HepG2 (cell line): ENCODE measurements at regions not wholly inside any gene's neighbourhood (a gene's known extent, or its start where the extent isn't known, plus 50 kb on each side); places are given as distances from the start of the nearest gene placed in this dataset.

Experiments used
- ATAC-seq: fragments of 200-7000 bp; cut with Tn5 transposase; 3 replicates; pipeline ENCODE4 v1.9.1; 2020; ENCODE audit warnings: mild to moderate bottlenecking, moderate library complexity
- BruUV-seq: library from RNA; stranded (reverse); fragments of 400-500 nt; replicated peaks from 2 replicates; lab custom pipeline; 2021; lab: Mats Ljungman, UMichigan
- CTCF ChIA-PET: fragments of 300-600 bp; formaldehyde crosslinking; extraction: SDS; loops from one replicate; lab custom pipeline; 2021; ENCODE audit warnings: low total read pairs, inconsistent platforms, low intra/inter-chr PET ratio; lab: Yijun Ruan, JAX
- POLR2A ChIA-PET: fragments of 350-600 bp; sonication (Branson Sonifier 250); formaldehyde crosslinking; loops from one replicate; lab custom pipeline; 2020; ENCODE audit warnings: antibody characterized with exemption, inconsistent platforms; lab: Yijun Ruan, JAX
- DNase-seq: peaks from one replicate; pipeline ENCODE4 v3.0.0-alpha.2; 2015; ENCODE audit warnings: low spot score
- FAIRE-seq: peaks from 3 replicates; lab custom pipeline; 2011; peaks lifted over from hg19 to GRCh38; lab: Jason Lieb, UNC
- H2AFZ ChIP-seq: one replicate; pipeline ENCODE4 v1.6.1; 2011; ENCODE audit warnings: low read length, inconsistent platforms
- H3K27ac ChIP-seq: fragments of 300-600 bp; 3 replicates; pipeline ENCODE4 v1.8.0; 2011; ENCODE audit warnings: mixed run types, mild to moderate bottlenecking, mixed read lengths, low read length, inconsistent platforms; ENCODE audit not compliant: insufficient read depth; ENCODE audit errors: extremely low read length
- H3K27me3 ChIP-seq, 2 experiments: fragments of 200-600 bp in 1 of 2; 2 replicates in 1 of 2; 3 replicates in 1 of 2; pipeline versions ENCODE4 v1.6.0 to v1.8.0; 2011; ENCODE audit warnings: low read length in 2 of 2, mild to moderate bottlenecking in 2 of 2, moderate library complexity in 2 of 2, inconsistent platforms in 1 of 2; ENCODE audit not compliant: insufficient read depth in 2 of 2, control insufficient read depth in 1 of 2
- H3K36me3 ChIP-seq, 2 experiments: fragments of 200-600 bp in 1 of 2; replicated peaks in 1 of 2; 2 replicates in 1 of 2; 3 replicates in 1 of 2; pipeline versions ENCODE4 v1.5.1 to v1.8.0; 2011; ENCODE audit warnings: low read length in 2 of 2, inconsistent platforms in 1 of 2; ENCODE audit not compliant: insufficient read depth in 2 of 2, control insufficient read depth in 1 of 2
- H3K4me1 ChIP-seq: 2 replicates; pipeline ENCODE4 v1.5.1; 2012; ENCODE audit warnings: low read length, inconsistent platforms; ENCODE audit not compliant: insufficient read depth
- H3K4me2 ChIP-seq: 2 replicates; pipeline ENCODE4 v1.6.0; 2011; ENCODE audit warnings: low read depth, low read length, inconsistent platforms
- H3K4me3 ChIP-seq, 3 experiments: fragments of 200-600 bp in 1 of 3; sonication (generic), shearing (Covaris generic) in 1 of 3; replicated peaks in 1 of 3; 2 replicates each; pipeline ENCODE4 v1.5.1; 2011 to 2016; ENCODE audit warnings: low read length in 3 of 3, inconsistent platforms in 2 of 3, low read depth in 2 of 3, mild to moderate bottlenecking in 2 of 3, control low read depth in 1 of 3, mixed read lengths in 1 of 3; ENCODE audit not compliant: insufficient read depth in 1 of 3
- H3K79me2 ChIP-seq: one replicate; pipeline ENCODE4 v1.6.1; 2011; ENCODE audit warnings: low read length, inconsistent platforms; ENCODE audit not compliant: insufficient read depth
- H3K9ac ChIP-seq: 2 replicates; pipeline ENCODE4 v1.6.0; 2011; ENCODE audit warnings: mild to moderate bottlenecking, low read depth, low read length, inconsistent platforms; ENCODE audit not compliant: insufficient read depth
- H3K9me3 ChIP-seq: 2 replicates; pipeline ENCODE4 v1.5.1; 2012; ENCODE audit warnings: mild to moderate bottlenecking, low read length
- H4K20me1 ChIP-seq: 2 replicates; pipeline ENCODE4 v1.6.0; 2011; ENCODE audit warnings: inconsistent platforms, mild to moderate bottlenecking, low read length, moderate library complexity; ENCODE audit not compliant: insufficient read depth
- ARID2 ChIP-seq: sonication (generic); formaldehyde crosslinking; IDR thresholded peaks from 2 replicates; pipeline ENCODE4 v1.8.1; 2022; ENCODE audit warnings: mild to moderate bottlenecking, missing genetic modification reagents, borderline replicate concordance
- BORCS8-MEF2B ChIP-seq: sonication (generic); formaldehyde crosslinking; IDR thresholded peaks from 2 replicates; pipeline ENCODE4 v1.8.0; 2022; ENCODE audit warnings: mild to moderate bottlenecking, missing genetic modification reagents
- CHD2 ChIP-seq: IDR thresholded peaks from 2 replicates; pipeline ENCODE4 v1.6.1; 2011; ENCODE audit warnings: low read depth, low read length, improper control_type of control experiment
- HHEX ChIP-seq: IDR thresholded peaks from 2 replicates; pipeline ENCODE4 v1.6.1; 2016; ENCODE audit warnings: control low read depth
- HOXD1 ChIP-seq: sonication (generic); formaldehyde crosslinking; IDR thresholded peaks from 2 replicates; pipeline ENCODE4 v1.5.0; 2020; ENCODE audit warnings: missing genetic modification reagents
- MXD4 ChIP-seq: IDR thresholded peaks from 2 replicates; pipeline ENCODE4 v1.6.1; 2016; ENCODE audit warnings: mild to moderate bottlenecking, missing biosample characterization, missing genetic modification reagents
- NR2F1 ChIP-seq, 2 experiments: fragments of 450-650 bp in 1 of 2; formaldehyde crosslinking in 1 of 2; IDR thresholded peaks; 2 replicates each; pipeline versions ENCODE4 v1.5.0 to v1.6.1; 2016 to 2020; ENCODE audit warnings: mild to moderate bottlenecking in 1 of 2, missing compliant biosample characterization in 1 of 2, missing genetic modification reagents in 1 of 2, moderate library complexity in 1 of 2
- NR2F2 ChIP-seq: IDR thresholded peaks from 2 replicates; pipeline ENCODE4 v1.6.1; 2012; ENCODE audit warnings: low read depth, inconsistent platforms, borderline replicate concordance
- PLRG1 ChIP-seq: fragments of 450-650 bp; conservative IDR thresholded peaks from 2 replicates; pipeline ENCODE4 v1.6.1; 2016
- RARA ChIP-seq: IDR thresholded peaks from 2 replicates; pipeline ENCODE4 v1.6.1; 2016; ENCODE audit warnings: missing genetic modification reagents, missing compliant biosample characterization
- SALL1 ChIP-seq: sonication (generic); formaldehyde crosslinking; IDR thresholded peaks from 2 replicates; pipeline ENCODE4 v1.8.0; 2022; ENCODE audit warnings: mild to moderate bottlenecking, missing genetic modification reagents
- ZMYM4 ChIP-seq: sonication (generic); formaldehyde crosslinking; IDR thresholded peaks from 2 replicates; pipeline ENCODE4 v1.8.1; 2023; ENCODE audit warnings: mild to moderate bottlenecking, missing genetic modification reagents
- ZNF781 ChIP-seq: sonication (generic); formaldehyde crosslinking; IDR thresholded peaks from 2 replicates; pipeline ENCODE4 v1.5.1; 2020; ENCODE audit warnings: borderline replicate concordance, mild to moderate bottlenecking, missing genetic modification reagents; ENCODE audit errors: not compliant biosample characterization
- WGBS: methylation state at CpG from one replicate; pipeline ENCODE4 v1.1.6; 2017; ENCODE audit warnings: low lambda C conversion rate; 5-methylcytosine and 5-hydroxymethylcytosine counted together
- in situ Hi-C: cut with HindIII; loops from 2 replicates; pipeline ENCODE4 v1.10.0; 2017; ENCODE audit warnings: low pct_unique_long_range_greater_than_20kb; ENCODE audit not compliant: extremely low pct_ligation_motif_present
- intact Hi-C: fragments of 100-400 bp; cut with micrococcal nuclease; formaldehyde crosslinking; loops from one replicate; pipeline ENCODE4 v1.10.0; 2022; ENCODE audit not compliant: unreplicated experiment
- TF ChIP-seq, protein P1 (sequence below): sonication (generic); formaldehyde crosslinking; IDR thresholded peaks from 2 replicates; pipeline ENCODE4 v1.5.1; 2020; ENCODE audit warnings: mild to moderate bottlenecking, missing genetic modification reagents, moderate library complexity

DNA sequence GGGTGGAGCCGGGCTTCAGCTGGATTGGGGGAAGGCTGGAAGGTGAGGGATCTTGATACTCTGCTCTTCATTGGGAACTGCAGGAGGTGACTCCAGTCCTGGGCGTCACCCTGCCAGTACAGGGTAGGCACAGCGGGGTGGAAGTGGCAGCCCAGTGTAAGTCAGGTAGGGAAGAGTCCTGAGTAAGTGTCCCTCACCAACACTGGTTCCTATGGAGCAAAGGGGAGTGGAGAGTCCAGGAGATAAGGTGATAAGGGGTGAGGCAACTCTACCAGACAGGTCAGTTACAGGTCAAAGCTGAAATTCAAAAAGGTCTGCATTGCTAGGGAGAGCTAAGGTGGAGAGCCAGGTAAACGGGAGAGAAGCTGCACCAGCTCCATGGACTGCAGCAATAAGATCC lies 145.6 kb upstream of the NFE2L3 start:
- no peak overlapping the region for H3K4me2 ChIP-seq
- FAIRE-seq: no peak
- no peak overlapping the region for H3K27ac ChIP-seq
- H2AFZ ChIP-seq: no peak overlapping the region
- peak; percentile 58 for ATAC-seq
- peaks cover 24% of the 10 kb centered on the region for H3K4me1 ChIP-seq
- ChIA-PET POLR2A (no interaction called here), CTCF (no interaction called here)
- no peak overlapping the region for H3K4me3 ChIP-seq
- intact Hi-C loops: no loop called here
- WGBS: 0% methylated on average over 4 of the region's 4 CpGs
- TF ChIP-seq ZNF781 (CRISPR knock-in tag): no peak
- peak; percentile 63 for TF ChIP-seq RARA (CRISPR knock-in tag)
- H4K20me1 ChIP-seq: no peaks in the 10 kb centered on the region
- H3K9me3 ChIP-seq: no peaks in the 10 kb centered on the region
- BruUV-seq: no TSS peak
- DNase-seq: no peak
- in situ Hi-C loops: no loop called here
- no peak overlapping the region for H3K9ac ChIP-seq
- H3K27me3 ChIP-seq: no peaks in the 10 kb centered on the region
- no peaks in the 10 kb centered on the region for H3K36me3 ChIP-seq
- no peaks in the 10 kb centered on the region for H3K79me2 ChIP-seq

DNA sequence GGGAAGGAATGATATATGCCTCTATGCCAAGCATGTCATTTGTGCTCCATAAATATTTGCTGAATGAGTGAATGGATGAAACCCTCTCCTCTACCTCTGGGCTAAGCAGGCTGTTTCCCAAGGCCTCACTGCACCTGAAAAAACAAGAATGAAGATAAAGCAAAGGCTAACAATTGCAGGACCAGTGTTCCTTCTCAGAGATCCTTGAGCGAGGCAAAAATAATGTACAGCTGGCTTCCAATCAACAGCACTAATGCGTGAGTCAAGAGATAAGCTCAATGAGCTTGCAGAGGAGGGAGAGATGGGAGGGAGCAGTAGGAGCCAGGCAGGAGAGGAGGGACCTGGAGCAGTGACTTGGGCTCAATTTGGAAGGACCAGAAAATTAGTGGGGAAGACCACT lies 144.5 kb upstream of the NFE2L3 start:
- Histone ChIP-seq H3K27ac (no peak overlapping the region), H3K9ac (no peak overlapping the region), H3K27me3 (no peaks in the 10 kb centered on the region), H2AFZ (no peak overlapping the region), H3K4me1 (peaks cover 14% of the 10 kb centered on the region), H4K20me1 (no peaks in the 10 kb centered on the region), H3K79me2 (no peaks in the 10 kb centered on the region), H3K36me3 (no peaks in the 10 kb centered on the region), H3K4me2 (no peak overlapping the region), H3K4me3 (no peak overlapping the region), H3K9me3 (no peaks in the 10 kb centered on the region)
- FAIRE-seq (no peak), DNase-seq (no peak), ATAC-seq (no peak)
- intact Hi-C loops (no loop called here), in situ Hi-C loops (no loop called here)
- BruUV-seq: no TSS peak
- WGBS: 21% methylated on average over 2 of the region's 2 CpGs
- ChIA-PET POLR2A (no interaction called here), CTCF (no interaction called here)
- TF ChIP-seq SALL1 (CRISPR knock-in tag) (no peak), ZMYM4 (CRISPR knock-in tag) (no peak), HOXD1 (no peak), BORCS8-MEF2B (CRISPR knock-in tag) (no peak), NR2F2 (no peak), NR2F1 (CRISPR knock-in tag; IDR thresholded peaks at IDR 0.05) (no peak), PLRG1 (no peak), ARID2 (CRISPR knock-in tag) (no peak), HHEX (CRISPR knock-in tag) (no peak), CHD2 (no peak), MXD4 (CRISPR knock-in tag) (no peak)
- TF ChIP-seq, protein P1, sequence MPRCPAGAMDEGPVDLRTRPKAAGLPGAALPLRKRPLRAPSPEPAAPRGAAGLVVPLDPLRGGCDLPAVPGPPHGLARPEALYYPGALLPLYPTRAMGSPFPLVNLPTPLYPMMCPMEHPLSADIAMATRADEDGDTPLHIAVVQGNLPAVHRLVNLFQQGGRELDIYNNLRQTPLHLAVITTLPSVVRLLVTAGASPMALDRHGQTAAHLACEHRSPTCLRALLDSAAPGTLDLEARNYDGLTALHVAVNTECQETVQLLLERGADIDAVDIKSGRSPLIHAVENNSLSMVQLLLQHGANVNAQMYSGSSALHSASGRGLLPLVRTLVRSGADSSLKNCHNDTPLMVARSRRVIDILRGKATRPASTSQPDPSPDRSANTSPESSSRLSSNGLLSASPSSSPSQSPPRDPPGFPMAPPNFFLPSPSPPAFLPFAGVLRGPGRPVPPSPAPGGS (CRISPR knock-in tag): no peak
